Amygdala (tissue), 56 donors: ENCODE measurements at regions not wholly inside any gene's neighbourhood (a gene's known extent, or its start where the extent isn't known, plus 50 kb on each side); places are given as distances from the start of the nearest gene placed in this dataset.
"Not testable (repeated sequence)": the region's sequence is repeated elsewhere in the genome, so short reads cannot be mapped to it uniquely, and the experiment has no call there.

Source experiments
- DNase-seq, 56 donors: peaks; one replicate each; lab custom pipeline; 2025; lab: John Stamatoyannopoulos, UW

DNA sequence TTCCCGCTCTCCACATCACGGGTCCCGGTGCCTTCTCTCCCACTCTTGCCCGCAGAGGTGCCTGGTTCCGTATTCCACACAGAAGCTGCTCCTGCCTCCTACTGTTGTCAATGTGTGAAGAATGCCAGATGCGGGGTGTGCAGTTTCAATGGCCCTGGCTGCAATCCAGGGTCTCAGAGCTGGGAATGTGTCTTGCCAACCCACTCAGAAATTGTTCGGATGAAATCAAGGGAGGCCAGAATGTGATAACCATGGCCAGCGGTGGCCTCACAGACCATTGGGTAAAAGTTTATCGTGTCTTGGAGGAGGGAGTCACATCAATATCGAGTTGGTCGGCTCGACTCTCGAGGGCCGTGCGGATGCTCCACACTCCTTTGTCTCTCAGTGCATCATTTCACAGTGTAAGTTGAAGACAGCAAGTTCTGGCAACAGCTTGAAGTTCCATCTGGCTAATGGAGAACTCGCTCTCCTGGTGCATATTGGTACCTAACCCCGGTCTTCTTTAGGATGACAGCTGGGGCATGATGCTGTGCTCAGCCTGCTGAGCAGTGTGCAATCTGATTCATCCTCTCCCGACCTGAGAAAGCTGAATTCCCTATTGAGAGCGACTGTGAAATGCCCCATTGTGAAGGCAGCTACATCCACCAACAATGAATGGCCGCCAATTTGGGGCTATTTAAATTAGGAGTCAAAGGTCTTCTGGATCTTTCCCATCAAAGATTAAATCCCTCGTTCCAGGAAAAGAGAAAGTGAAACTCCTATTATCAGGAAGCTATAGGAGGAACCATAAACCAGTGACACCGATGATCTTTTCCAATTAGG is 389.0 kb downstream of the SOX11 start:
- peak in 49 of 56 donors; percentile 9 to 82 (median 46) for DNase-seq

DNA sequence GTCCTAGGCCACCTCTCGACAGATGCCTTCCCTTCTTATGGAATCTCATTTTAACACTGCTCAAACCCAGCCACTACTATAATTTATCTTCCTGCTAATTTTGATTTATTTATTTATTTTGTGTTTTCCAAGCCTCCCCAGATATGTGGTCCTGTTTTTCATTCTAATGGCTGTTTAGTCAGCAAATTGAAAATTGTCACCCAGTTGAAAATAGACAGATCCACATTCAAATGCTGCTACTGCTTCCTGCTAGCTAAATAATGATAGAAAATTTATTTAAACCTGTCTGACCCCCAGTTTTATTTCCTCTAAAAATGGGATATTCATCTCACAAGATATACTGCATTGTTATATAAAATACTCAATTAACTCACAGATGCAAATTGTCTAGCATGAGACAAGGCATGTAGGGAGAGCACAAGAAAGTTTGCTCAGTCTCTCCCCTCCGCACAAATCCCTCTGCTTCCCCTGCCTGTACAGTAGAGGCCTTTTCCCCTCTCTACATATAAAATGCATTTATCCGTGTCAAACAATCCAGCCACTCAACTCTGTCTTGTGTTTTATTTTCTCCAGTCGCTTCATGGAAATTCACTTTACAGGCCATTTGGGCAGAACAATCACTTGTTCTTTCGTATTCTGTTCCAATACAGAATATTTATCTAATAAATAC is 389.9 kb downstream of the SOX11 start:
- no peak for DNase-seq

GRCh38 chr2:6082625-6083018 is 390.4 kb downstream of the SOX11 start:
- DNase-seq: no peak

DNA sequence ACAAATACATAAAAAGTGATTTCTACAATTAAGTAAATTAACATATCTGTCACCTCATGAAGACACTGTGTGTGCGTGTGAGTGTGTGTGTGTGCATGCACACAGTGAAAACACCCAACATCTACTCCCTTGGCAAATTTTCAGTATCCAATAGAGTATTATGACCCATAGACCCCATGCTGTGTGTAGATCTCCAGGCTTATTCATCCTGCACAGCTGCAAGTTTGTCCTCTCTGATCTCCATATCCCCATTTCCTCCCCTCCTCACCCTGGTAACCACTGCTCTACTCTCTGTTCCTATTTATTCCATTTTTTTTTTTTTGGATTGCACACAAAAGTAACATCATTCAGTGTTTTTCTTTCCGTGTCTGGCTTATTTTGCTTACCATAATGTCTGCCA is 391.0 kb downstream of the SOX11 start:
- DNase-seq: no peak

GRCh38 chr2:6089474-6089873 is 397.3 kb downstream of the SOX11 start:
- no peak for DNase-seq

DNA sequence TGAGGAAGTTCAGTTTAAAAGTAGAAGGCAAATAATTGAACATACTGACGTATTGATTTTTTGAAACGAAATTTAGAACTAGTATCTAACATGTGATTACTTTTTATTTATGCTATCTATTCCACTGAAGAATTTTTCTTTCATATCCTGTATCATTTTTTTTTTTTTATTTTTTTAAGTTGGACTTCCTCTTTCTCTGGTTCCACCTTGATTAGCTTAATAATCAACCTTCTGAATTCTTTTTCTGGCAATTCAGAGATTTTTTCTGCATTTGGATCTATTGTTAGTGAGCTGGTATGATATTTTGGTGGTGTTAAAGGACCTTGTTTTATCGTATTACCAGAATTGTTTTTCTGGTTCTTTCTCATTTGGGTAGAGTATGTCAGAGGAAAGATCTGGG is 411.2 kb downstream of the SOX11 start:
- no peak for DNase-seq

GRCh38 chr2:6103949-6104348 is 411.8 kb downstream of the SOX11 start:
- no peak for DNase-seq

- no peak for DNase-seq
Measured at GRCh38 chr2:6107290-6107689, 415.1 kb downstream of the SOX11 start.

GRCh38 chr2:6109831-6110230 is 417.6 kb downstream of the SOX11 start:
- DNase-seq: no peak

GRCh38 chr2:6111781-6112261 is 419.6 kb downstream of the SOX11 start:
- DNase-seq: no peak

DNA sequence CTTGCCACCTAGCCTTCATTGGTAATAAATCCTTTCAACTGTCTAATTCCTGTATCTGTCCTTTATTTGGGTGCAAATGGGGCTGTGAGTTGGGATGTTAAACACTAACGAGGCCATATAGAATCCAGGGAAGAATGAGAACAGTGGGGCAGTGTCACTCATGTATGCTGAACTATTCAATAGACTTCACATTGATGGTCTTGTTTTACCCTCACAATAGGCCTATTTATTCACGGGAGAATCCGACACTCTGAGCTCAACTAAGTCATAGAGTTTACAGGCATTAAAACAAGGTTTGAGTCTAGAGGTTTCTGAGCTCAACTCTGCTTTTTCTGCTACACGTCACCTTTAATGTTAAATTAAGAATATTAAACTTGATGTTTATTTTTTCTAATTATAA is 421.6 kb downstream of the SOX11 start:
- DNase-seq: peak in 10 of 56 donors; percentile 2 to 62 (median 14)

GRCh38 chr2:6127718-6128117 is 435.5 kb downstream of the SOX11 start:
- DNase-seq: no peak

- DNase-seq: no peak
Measured at GRCh38 chr2:6139142-6139541, 447.0 kb downstream of the SOX11 start.

GRCh38 chr2:6139916-6140315 is 447.7 kb downstream of the SOX11 start:
- no peak for DNase-seq

- DNase-seq: no peak
Measured at GRCh38 chr2:6140509-6140908, 448.3 kb downstream of the SOX11 start.

DNA sequence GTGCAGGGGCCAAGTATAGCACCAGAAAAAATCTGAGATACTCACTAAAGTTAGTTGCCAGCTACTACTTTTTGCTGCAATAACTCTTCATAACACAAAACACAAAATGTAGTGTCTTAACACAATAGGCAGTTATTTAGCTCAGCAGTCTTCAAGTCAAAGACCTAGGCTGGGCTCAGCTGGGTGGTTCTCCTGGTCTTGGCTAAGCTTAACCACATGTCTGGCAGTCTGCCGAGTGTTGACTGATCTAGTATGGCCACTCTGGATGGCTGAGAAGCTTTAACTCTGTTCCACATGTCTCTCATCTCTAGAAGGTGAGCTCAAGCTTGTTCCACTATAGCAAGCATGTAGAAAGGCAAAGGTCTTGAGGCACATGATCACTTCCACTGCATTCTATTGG is 451.6 kb downstream of the SOX11 start:
- no peak for DNase-seq

- DNase-seq: not testable (repeated sequence)
Measured at GRCh38 chr2:6147215-6147614, 455.0 kb downstream of the SOX11 start.

GRCh38 chr2:6148882-6149281 is 456.7 kb downstream of the SOX11 start:
- no peak for DNase-seq

DNA sequence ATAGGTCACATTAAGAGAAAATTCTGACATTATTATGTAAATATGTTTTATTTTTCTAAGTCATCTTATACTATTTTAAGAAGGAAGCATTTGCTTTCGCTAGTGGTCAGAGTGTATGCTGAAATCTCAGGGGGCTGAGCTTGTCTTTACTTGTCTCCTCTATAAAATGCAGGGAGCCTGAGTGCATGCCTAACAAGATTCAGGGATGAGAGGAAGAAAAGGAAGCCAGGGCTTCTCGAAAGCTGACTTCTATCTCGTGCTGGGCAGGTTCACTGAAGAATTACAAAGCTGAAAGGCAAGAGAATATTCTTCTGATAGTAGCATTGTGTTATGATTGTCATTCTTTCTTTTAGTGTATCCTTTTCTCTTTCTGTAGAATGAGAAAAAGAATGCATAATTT is 467.4 kb downstream of the SOX11 start:
- DNase-seq: no peak

DNA sequence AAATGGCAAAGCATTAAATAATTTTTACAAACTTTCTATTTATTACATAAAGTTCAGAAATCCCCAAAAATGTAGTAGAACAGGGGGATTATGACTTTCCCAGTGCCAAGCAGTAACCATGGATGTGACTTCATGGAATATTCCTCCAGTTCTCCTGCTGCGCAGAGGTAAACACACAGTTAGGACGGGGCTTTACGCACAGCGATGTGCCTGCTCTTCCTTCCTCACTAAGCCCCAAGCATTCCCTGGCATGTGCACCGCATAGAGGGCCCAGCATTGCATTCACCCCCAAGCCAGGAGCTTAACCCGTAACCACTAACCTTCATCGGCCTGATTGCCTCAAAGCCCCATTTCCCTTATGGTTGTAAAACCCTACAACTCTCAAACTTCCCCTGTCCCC is 471.7 kb downstream of the SOX11 start:
- DNase-seq: no peak

GRCh38 chr2:6164986-6165747 is 473.0 kb downstream of the SOX11 start:
- DNase-seq: no peak
